ENCODE measurements at regions not wholly inside any gene's neighbourhood (a gene's known extent, or its start where the extent isn't known, plus 50 kb on each side); places are given as distances from the start of the nearest gene placed in this dataset.

DNA sequence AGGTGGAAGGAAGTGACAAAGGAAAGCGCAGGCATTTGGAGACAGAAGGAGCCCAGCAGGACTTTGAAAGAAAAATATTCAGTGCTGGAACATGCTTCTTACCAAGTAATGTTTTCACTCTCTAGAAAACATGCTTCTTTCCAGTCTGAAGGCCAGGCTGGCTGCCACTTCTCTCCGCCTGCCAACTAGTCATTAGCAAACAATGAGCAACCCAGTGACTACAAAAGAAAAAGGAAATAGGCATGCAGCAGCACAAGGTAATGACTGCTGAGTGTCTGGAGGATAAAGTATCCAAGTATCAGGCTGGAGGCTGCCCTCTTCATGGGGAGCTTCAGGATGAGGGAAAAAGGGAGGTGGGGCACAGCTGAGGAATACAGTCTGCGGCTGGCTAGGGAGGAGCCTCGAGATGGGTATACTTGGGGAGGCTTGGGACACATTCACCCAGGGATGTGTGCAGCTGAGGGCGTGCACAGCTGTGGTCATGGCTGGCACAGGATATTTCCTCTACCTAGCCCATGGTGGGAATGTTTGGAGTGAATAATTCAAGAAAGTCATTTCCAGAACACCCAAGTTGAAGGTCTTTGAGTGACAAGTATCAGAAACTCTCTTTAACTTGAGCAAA, 161.5 kb upstream of the KIF2A start:
- H3K27ac ChIP-seq (ENCODE audit: low read depth in 1 of 2, low read length in 2 of 2) = no peak overlapping the region
- H3K36me3 ChIP-seq (ENCODE audit: control insufficient read depth in 4 of 4, insufficient read depth in 3 of 4, low read depth in 1 of 4, low read length in 3 of 4) = no peaks in the 10 kb centered on the region
- no peaks in the 10 kb centered on the region for H3K9me3 ChIP-seq (ENCODE audit: control insufficient read depth in 4 of 4, low read length in 3 of 4)
- TF ChIP-seq HNF4A (conservative IDR thresholded peaks at IDR 0.05) = no peak
- no peak for TF ChIP-seq GABPA (IDR thresholded peaks at IDR 0.05 in 1 of 2, conservative IDR thresholded peaks at IDR 0.05 in 1 of 2)
- TF ChIP-seq ATF3 (IDR thresholded peaks at IDR 0.05) = no peak
- no peak for TF ChIP-seq FOXA2 (IDR thresholded peaks at IDR 0.05)
- no peak for TF ChIP-seq YY1 (IDR thresholded peaks at IDR 0.05)
- TF ChIP-seq HNF4G (IDR thresholded peaks at IDR 0.05) = no peak
- no peak for TF ChIP-seq JUND (IDR thresholded peaks at IDR 0.05)
- no peak for TF ChIP-seq RXRA (IDR thresholded peaks at IDR 0.05)
- no peak for TF ChIP-seq FOXA1 (IDR thresholded peaks at IDR 0.05)
- no peak for TF ChIP-seq RAD21 (IDR thresholded peaks at IDR 0.05)
- no peak for TF ChIP-seq REST (IDR thresholded peaks at IDR 0.05)
- TF ChIP-seq TAF1 (conservative IDR thresholded peaks at IDR 0.05) = no peak
- TF ChIP-seq, protein P1, sequence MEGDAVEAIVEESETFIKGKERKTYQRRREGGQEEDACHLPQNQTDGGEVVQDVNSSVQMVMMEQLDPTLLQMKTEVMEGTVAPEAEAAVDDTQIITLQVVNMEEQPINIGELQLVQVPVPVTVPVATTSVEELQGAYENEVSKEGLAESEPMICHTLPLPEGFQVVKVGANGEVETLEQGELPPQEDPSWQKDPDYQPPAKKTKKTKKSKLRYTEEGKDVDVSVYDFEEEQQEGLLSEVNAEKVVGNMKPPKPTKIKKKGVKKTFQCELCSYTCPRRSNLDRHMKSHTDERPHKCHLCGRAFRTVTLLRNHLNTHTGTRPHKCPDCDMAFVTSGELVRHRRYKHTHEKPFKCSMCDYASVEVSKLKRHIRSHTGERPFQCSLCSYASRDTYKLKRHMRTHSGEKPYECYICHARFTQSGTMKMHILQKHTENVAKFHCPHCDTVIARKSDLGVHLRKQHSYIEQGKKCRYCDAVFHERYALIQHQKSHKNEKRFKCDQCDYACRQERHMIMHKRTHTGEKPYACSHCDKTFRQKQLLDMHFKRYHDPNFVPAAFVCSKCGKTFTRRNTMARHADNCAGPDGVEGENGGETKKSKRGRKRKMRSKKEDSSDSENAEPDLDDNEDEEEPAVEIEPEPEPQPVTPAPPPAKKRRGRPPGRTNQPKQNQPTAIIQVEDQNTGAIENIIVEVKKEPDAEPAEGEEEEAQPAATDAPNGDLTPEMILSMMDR (IDR thresholded peaks at IDR 0.05; ENCODE audit: low read depth, low read length, missing input control) = no peak
- DNase-seq (ENCODE audit: low spot score) = no peak
- H3K4me1 ChIP-seq (ENCODE audit: control insufficient read depth in 4 of 4, insufficient read depth in 4 of 4, low read length in 3 of 4) = no peaks in the 10 kb centered on the region
- H3K4me3 ChIP-seq (ENCODE audit: low read depth in 1 of 3, low read length in 3 of 3) = no peak overlapping the region
- WGBS = 71% methylated on average over 5 of the region's 5 CpGs
- no peak overlapping the region for H3K9ac ChIP-seq (ENCODE audit: low read depth in 1 of 2, low read length in 2 of 2)
- H3K27me3 ChIP-seq (ENCODE audit: control insufficient read depth in 4 of 4, insufficient read depth in 4 of 4, low read length in 3 of 4) = no peaks in the 10 kb centered on the region

DNA sequence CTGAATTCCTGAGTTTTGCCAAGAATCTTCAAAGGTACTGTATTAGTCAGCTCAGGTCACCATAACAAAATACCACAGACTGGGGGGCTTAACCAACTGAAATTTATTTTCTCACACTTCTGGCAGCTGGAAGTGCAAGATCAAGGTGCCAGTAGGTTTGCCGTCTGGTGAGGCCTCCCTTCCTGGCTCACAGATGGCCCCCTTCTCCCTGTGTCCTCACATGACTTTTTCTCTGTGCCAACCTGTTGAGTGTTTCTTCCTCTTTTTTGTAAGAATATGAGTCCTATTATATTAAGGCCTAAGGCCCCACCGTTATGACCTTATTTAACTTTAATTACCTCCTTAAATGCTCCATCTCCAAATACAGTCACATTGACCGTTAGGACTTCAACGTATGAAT, 156.1 kb upstream of the KIF2A start:
- H3K4me3 ChIP-seq (ENCODE audit: low read depth in 1 of 3, low read length in 3 of 3) = no peak overlapping the region

More for the DNA sequence above, 156.1 kb upstream of the KIF2A start:
- Histone ChIP-seq H3K9ac (ENCODE audit: low read depth in 1 of 2, low read length in 2 of 2) (no peak overlapping the region), H3K4me1 (ENCODE audit: control insufficient read depth in 4 of 4, insufficient read depth in 4 of 4, low read length in 3 of 4) (no peaks in the 10 kb centered on the region), H3K27me3 (ENCODE audit: control insufficient read depth in 4 of 4, insufficient read depth in 4 of 4, low read length in 3 of 4) (no peaks in the 10 kb centered on the region), H3K9me3 (ENCODE audit: control insufficient read depth in 4 of 4, low read length in 3 of 4) (peaks cover 0 to 6% (median 2%) of the 10 kb centered on the region in 4 donors), H3K36me3 (ENCODE audit: control insufficient read depth in 4 of 4, insufficient read depth in 3 of 4, low read depth in 1 of 4, low read length in 3 of 4) (no peaks in the 10 kb centered on the region), H3K27ac (ENCODE audit: low read depth in 1 of 2, low read length in 2 of 2) (no peak overlapping the region)
- TF ChIP-seq REST (IDR thresholded peaks at IDR 0.05) = no peak
- 78% methylated on average over 4 of the region's 4 CpGs for WGBS
- no peak for DNase-seq (ENCODE audit: low spot score)
